ENCODE measurements at regions not wholly inside any gene's neighbourhood (a gene's known extent, or its start where the extent isn't known, plus 50 kb on each side); places are given as distances from the start of the nearest gene placed in this dataset.
A peak's percentile ranks its signal among the peaks of the same experiment; 100 is the strongest.

- ATAC-seq: peak in 1 of 8 donors; percentile 39
- no peak overlapping the region for H3K4me3 ChIP-seq
- H3K9me3 ChIP-seq: peaks cover 0 to 12% (median 0%) of the 10 kb centered on the region in 11 donors
- H3K27me3 ChIP-seq: no peaks in the 10 kb centered on the region
- H3K27ac ChIP-seq: no peak overlapping the region
- DNase-seq: no peak
- WGBS, 2 donors: 41 to 79% methylated on average over 2 of the region's 2 CpGs
- H3K4me1 ChIP-seq: peaks cover 0 to 10% (median 0%) of the 10 kb centered on the region in 9 donors
- intact Hi-C loops (cut with DNase I): no loop called here
- no peak for TF ChIP-seq CTCF (IDR thresholded peaks at IDR 0.05)
- no peaks in the 10 kb centered on the region for H3K36me3 ChIP-seq
These were observed 286.7 kb upstream of the IL12B start for GRCh38 chr5:159616952-159617351.

- no peak for ATAC-seq
- Histone ChIP-seq H3K4me3 (no peak overlapping the region), H3K36me3 (no peaks in the 10 kb centered on the region), H3K4me1 (peaks cover 0 to 10% (median 0%) of the 10 kb centered on the region in 9 donors), H3K27ac (no peak overlapping the region), H3K9me3 (peaks cover 0 to 31% (median 9%) of the 10 kb centered on the region in 11 donors), H3K27me3 (no peaks in the 10 kb centered on the region)
- TF ChIP-seq CTCF (IDR thresholded peaks at IDR 0.05): no peak
- DNase-seq: no peak
- intact Hi-C loops (cut with DNase I): no loop called here
- WGBS, 2 donors: 35 to 36% methylated on average over 4 of the region's 4 CpGs
These were observed 289.5 kb upstream of the IL12B start for GRCh38 chr5:159619826-159620225.

DNA sequence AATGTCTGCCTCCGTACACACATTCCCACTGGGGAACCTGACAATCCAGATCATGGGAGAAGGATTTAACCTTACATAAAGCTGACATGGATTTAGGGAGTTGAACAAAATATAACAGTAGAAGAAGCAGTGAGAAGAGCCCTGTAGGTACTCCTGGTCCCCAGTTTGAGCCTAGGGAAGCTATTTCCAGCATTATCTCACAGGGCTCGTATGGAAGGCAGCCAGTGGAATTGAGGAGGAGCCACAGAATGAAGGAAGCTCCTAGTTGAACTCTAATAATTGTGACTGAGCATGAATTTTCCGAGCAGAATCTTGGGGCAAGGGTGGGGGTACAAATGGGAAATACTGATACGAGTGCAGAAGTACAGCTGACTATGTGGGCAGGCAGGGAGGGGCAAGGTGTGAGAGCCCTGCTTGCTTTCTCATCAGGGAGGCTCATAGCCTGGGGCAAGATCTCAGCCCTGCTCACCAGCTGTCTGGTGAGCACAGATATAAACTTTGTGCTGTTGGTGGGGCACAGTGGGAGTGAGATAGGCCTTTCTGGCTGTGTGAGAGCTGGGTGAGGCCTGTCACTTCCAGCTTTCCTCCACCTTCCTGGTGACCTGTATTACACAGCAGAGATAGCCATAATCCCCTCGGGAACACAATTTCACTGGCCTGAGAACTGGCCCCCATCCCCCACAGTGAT is 290.7 kb upstream of the IL12B start:
- DNase-seq (no peak), ATAC-seq (peak in 2 of 8 donors; percentile 27 to 74)
- intact Hi-C loops (cut with DNase I): no loop called here
- no peak overlapping the region for H3K27ac ChIP-seq
- no peak for TF ChIP-seq CTCF (IDR thresholded peaks at IDR 0.05)
- no peaks in the 10 kb centered on the region for H3K36me3 ChIP-seq
- peaks cover 0 to 10% (median 0%) of the 10 kb centered on the region in 9 donors for H3K4me1 ChIP-seq
- WGBS, 2 donors: 43 to 57% methylated on average over 5 of the region's 5 CpGs
- peaks cover 0 to 32% (median 9%) of the 10 kb centered on the region in 11 donors for H3K9me3 ChIP-seq
- no peaks in the 10 kb centered on the region for H3K27me3 ChIP-seq
- no peak overlapping the region for H3K4me3 ChIP-seq

GRCh38 chr5:159628703-159629102 is 287.6 kb upstream of the ADRA1B start:
- H3K27me3 ChIP-seq: no peaks in the 10 kb centered on the region
- DNase-seq (no peak), ATAC-seq (no peak)
- no peaks in the 10 kb centered on the region for H3K4me1 ChIP-seq
- no peak for TF ChIP-seq CTCF (IDR thresholded peaks at IDR 0.05)
- no peak overlapping the region for H3K4me3 ChIP-seq
- intact Hi-C loops (cut with DNase I): no loop called here
- WGBS, 2 donors: 94 to 97% methylated on average over 1 of the region's 1 CpG
- H3K36me3 ChIP-seq: no peaks in the 10 kb centered on the region
- H3K27ac ChIP-seq: no peak overlapping the region
- H3K9me3 ChIP-seq: peaks cover 0 to 15% (median 0%) of the 10 kb centered on the region in 11 donors

Data from heart right ventricle (tissue), 16 donors.